HL-60 (cell line): ENCODE measurements at regions not wholly inside any gene's neighbourhood (a gene's known extent, or its start where the extent isn't known, plus 50 kb on each side); places are given as distances from the start of the nearest gene placed in this dataset.

Experiments used
- GABPA ChIP-seq: IDR thresholded peaks from 2 replicates; pipeline ENCODE4 v1.6.1; 2012; ENCODE audit warnings: low read depth
- POLR2AphosphoS5 ChIP-seq: IDR thresholded peaks from 2 replicates; pipeline ENCODE4 v1.6.1; 2012; ENCODE audit warnings: low read depth
- REST ChIP-seq: IDR thresholded peaks from 2 replicates; pipeline ENCODE4 v1.6.1; 2012; ENCODE audit warnings: low read depth; ENCODE audit not compliant: insufficient replicate concordance
- SPI1 ChIP-seq: IDR thresholded peaks from 2 replicates; pipeline ENCODE4 v1.6.1; 2012; ENCODE audit warnings: low read depth, mild to moderate bottlenecking, borderline replicate concordance
- TF ChIP-seq, protein P1 (sequence below): IDR thresholded peaks from one replicate; pipeline ENCODE4 v1.5.1; 2011; ENCODE audit warnings: low read length, control low read depth, inconsistent platforms; ENCODE audit not compliant: insufficient read depth

- TF ChIP-seq, protein P1, sequence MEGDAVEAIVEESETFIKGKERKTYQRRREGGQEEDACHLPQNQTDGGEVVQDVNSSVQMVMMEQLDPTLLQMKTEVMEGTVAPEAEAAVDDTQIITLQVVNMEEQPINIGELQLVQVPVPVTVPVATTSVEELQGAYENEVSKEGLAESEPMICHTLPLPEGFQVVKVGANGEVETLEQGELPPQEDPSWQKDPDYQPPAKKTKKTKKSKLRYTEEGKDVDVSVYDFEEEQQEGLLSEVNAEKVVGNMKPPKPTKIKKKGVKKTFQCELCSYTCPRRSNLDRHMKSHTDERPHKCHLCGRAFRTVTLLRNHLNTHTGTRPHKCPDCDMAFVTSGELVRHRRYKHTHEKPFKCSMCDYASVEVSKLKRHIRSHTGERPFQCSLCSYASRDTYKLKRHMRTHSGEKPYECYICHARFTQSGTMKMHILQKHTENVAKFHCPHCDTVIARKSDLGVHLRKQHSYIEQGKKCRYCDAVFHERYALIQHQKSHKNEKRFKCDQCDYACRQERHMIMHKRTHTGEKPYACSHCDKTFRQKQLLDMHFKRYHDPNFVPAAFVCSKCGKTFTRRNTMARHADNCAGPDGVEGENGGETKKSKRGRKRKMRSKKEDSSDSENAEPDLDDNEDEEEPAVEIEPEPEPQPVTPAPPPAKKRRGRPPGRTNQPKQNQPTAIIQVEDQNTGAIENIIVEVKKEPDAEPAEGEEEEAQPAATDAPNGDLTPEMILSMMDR, result no peak
- no peak for TF ChIP-seq POLR2AphosphoS5
- no peak for TF ChIP-seq REST
- TF ChIP-seq GABPA, result no peak
- no peak for TF ChIP-seq SPI1
Observed at GRCh38 chr15:63435204-63435820, 53.7 kb upstream of the CA12 start.
